Activated T-helper 1 cell treated with anti-CD3 and anti-CD28 coated beads, Interleukin-2, amount 50 U/mL, for 16 hours (primary cell): ENCODE measurements at regions not wholly inside any gene's neighbourhood (a gene's known extent, or its start where the extent isn't known, plus 50 kb on each side); places are given as distances from the start of the nearest gene placed in this dataset.

Experiments used
- DNase-seq, 2 donors: peaks; one replicate each; pipeline ENCODE4 v3.0.0-alpha.2; 2020; ENCODE audit warnings: low read depth in 1 of 2, low spot score in 1 of 2

- no peak for DNase-seq
Observed at GRCh38 chr13:103546271-103546670, 480.1 kb upstream of the SLC10A2 start.

GRCh38 chr13:103542648-103543047 lies 476.4 kb upstream of the SLC10A2 start:
- DNase-seq = no peak

GRCh38 chr13:103540382-103540765 lies 474.2 kb upstream of the SLC10A2 start:
- DNase-seq = no peak

GRCh38 chr13:103539721-103540381 lies 473.6 kb upstream of the SLC10A2 start:
- DNase-seq = no peak

GRCh38 chr13:103539265-103539664 lies 473.0 kb upstream of the SLC10A2 start:
- no peak for DNase-seq

- DNase-seq = no peak
Observed at GRCh38 chr13:103537616-103538015, 471.4 kb upstream of the SLC10A2 start.

GRCh38 chr13:103531278-103531677 lies 465.1 kb upstream of the SLC10A2 start:
- no peak for DNase-seq

- no peak for DNase-seq
Observed at GRCh38 chr13:103528437-103528836, 462.2 kb upstream of the SLC10A2 start.

- DNase-seq = no peak
Observed at GRCh38 chr13:103525530-103525929, 459.3 kb upstream of the SLC10A2 start.

GRCh38 chr13:103523858-103524257 lies 457.6 kb upstream of the SLC10A2 start:
- DNase-seq = no peak

GRCh38 chr13:103521532-103521931 lies 455.3 kb upstream of the SLC10A2 start:
- DNase-seq = no peak

- no peak for DNase-seq
Observed at GRCh38 chr13:103517768-103518102, 451.5 kb upstream of the SLC10A2 start.

- no peak for DNase-seq
Observed at GRCh38 chr13:103517066-103517767, 451.0 kb upstream of the SLC10A2 start.

- no peak for DNase-seq
Observed at GRCh38 chr13:103516015-103516795, 450.0 kb upstream of the SLC10A2 start.

- DNase-seq = no peak
Observed at GRCh38 chr13:103515410-103515809, 449.2 kb upstream of the SLC10A2 start.

GRCh38 chr13:103514619-103515018 lies 448.4 kb upstream of the SLC10A2 start:
- DNase-seq = no peak

- no peak for DNase-seq
Observed at GRCh38 chr13:103514188-103514587, 448.0 kb upstream of the SLC10A2 start.

GRCh38 chr13:103510007-103510535 lies 443.9 kb upstream of the SLC10A2 start:
- DNase-seq = no peak

GRCh38 chr13:103497404-103497803 lies 431.2 kb upstream of the SLC10A2 start:
- DNase-seq = no peak

- no peak for DNase-seq
Observed at GRCh38 chr13:103487841-103488240, 421.6 kb upstream of the SLC10A2 start.

GRCh38 chr13:103473081-103473480 lies 406.9 kb upstream of the SLC10A2 start:
- no peak for DNase-seq

- DNase-seq = no peak
Observed at GRCh38 chr13:103471896-103472295, 405.7 kb upstream of the SLC10A2 start.
